ENCODE measurements at regions not wholly inside any gene's neighbourhood (a gene's known extent, or its start where the extent isn't known, plus 50 kb on each side); places are given as distances from the start of the nearest gene placed in this dataset.

DNA sequence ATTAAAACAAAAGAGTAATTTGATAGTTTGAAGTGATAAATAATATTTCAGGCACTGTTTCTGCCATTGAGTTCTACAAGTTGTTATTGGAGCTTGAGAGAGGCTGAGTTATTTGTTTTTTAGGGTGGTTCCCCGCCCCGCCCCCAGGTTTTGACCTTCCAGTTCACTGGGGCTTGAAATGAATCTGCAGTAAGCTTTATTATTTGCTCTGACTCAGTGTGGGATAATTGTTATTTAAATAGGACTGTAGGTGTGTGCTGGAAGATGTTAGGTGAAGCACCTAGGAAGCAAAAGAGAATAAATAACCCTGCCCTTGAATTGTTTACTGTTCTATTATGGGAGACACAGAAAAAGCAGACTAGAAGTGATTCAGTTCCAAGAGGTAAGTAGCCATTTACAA lies 81.2 kb upstream of the KCNIP4 start:
- no peak for DNase-seq (ENCODE audit: low read depth in 1 of 2, low spot score in 1 of 2)

DNA sequence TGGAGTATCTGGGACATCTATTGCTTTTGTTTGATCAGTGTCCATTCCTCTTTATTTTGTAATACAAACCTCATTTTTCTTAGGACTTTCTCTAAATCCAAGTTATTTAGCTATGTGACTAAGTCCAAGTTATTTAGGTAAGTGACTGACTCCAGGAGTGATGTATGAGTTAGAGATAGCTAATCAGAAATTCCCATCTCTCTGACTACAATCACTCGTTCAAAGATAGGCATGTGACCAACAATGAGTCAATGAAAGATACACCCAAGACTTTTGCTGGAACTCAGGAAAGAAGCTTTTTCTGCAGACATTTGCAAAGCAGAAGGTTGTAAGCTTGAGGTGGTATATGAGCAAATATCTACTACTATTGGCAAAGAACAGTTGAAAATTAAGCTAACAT lies 72.5 kb upstream of the KCNIP4 start:
- DNase-seq (ENCODE audit: low read depth in 1 of 2, low spot score in 1 of 2): no peak

DNA sequence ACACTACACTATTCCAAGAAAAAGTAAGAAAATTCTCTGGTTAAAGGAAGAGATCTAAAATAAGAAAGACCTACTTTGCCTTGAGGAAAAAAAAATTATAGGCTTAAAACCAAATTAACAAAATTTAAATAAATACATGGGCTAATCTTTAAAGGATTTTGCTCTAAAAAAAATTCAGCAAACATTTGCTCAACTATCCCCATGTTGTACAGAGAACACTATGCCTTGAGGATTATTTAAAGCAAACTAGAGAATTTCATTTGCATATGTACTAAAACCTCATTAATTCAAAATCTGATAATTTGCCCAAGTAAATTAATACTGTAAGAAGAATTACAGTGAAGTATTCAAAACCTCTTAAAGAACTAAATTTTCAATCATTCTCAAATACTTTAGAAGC lies 71.6 kb upstream of the KCNIP4 start:
- no peak for DNase-seq (ENCODE audit: low read depth in 1 of 2, low spot score in 1 of 2)

DNA sequence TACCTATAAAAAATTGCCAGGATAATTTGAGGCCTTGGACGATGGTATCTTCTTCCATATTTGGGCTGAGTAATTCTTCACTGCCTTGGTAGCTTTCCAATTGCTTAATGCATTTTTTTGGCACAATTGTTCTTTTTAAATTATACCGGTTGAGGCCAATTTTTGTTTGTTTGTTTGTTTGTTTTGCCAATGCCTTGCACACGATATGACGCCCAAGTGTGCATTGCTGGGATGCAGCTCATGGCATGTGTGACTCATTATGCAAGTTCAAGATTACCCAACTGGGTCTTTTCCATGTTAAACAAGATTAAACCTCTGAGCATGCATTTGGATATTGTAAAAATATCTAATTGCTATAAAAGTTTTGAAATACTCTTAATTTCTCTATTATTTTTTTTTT lies 71.1 kb upstream of the KCNIP4 start:
- no peak for DNase-seq (ENCODE audit: low read depth in 1 of 2, low spot score in 1 of 2)

DNA sequence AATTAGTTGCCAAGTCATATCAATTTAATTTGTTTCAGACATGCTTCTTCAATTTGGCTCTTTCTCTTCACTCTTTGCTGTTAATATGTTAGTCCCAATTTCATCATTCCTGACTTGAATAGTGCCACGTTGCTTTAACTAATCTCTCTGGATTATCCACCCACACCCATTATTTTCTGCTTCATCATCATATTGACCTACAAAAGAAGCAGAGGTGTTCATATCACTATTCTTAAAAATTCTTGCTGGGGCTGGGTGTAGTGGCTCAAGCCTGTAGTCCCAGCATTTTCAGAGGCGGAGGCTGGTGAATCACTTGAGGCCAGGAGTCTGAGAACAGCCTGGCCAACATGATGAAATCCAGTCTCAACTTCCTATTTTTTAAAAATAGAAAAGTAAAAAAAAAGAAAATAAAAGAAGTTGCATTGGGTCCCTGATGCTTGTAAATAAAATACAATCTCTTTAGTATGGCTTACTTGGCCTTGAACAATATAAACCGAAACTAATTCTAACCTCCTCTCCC lies 65.7 kb upstream of the KCNIP4 start:
- no peak for DNase-seq (ENCODE audit: low read depth in 1 of 2, low spot score in 1 of 2)

DNA sequence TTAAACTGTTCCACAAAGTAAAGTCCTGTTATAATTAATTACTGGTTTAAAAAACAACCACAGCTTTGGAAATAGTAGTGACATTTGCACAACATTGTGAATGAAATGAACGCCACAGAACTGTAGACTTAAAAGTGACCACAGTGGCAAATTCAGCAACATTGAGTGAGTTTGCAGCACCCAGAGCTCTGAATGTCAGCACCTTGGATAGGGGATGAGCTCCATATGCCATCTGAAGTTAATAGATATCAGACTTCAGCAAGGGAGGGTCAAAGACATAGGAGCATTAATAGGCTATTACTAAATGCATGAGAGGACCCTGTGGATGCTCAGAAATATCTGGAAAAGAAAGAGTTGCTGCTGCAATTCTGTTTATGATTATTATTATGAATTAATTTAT lies 55.3 kb upstream of the KCNIP4 start:
- DNase-seq (ENCODE audit: low read depth in 1 of 2, low spot score in 1 of 2): no peak

Measured in stimulated activated CD4-positive, alpha-beta T cell treated with anti-CD3 and anti-CD28 coated beads, Interleukin-15, amount 100 ng/mL, for 1 hour (primary cell).